NCI-H2196 (cell line): ENCODE measurements at regions not wholly inside any gene's neighbourhood (a gene's known extent, or its start where the extent isn't known, plus 50 kb on each side); places are given as distances from the start of the nearest gene placed in this dataset.
A peak's percentile ranks its signal among the peaks of the same experiment; 100 is the strongest.
"Not testable (repeated sequence)": the region's sequence is repeated elsewhere in the genome, so short reads cannot be mapped to it uniquely, and the experiment has no call there.

Experiments
- DNase-seq: peaks from one replicate; lab custom pipeline; 2025; ENCODE audit not compliant: unreplicated experiment; lab: John Stamatoyannopoulos, UW

- DNase-seq: no peak
Measured at GRCh38 chr12:131386781-131387180, 324.1 kb upstream of the SFSWAP start.

- DNase-seq: no peak
Measured at GRCh38 chr12:131387281-131388163, 323.4 kb upstream of the SFSWAP start.

GRCh38 chr12:131388164-131389053, 322.5 kb upstream of the SFSWAP start:
- DNase-seq: not testable (repeated sequence)

DNA sequence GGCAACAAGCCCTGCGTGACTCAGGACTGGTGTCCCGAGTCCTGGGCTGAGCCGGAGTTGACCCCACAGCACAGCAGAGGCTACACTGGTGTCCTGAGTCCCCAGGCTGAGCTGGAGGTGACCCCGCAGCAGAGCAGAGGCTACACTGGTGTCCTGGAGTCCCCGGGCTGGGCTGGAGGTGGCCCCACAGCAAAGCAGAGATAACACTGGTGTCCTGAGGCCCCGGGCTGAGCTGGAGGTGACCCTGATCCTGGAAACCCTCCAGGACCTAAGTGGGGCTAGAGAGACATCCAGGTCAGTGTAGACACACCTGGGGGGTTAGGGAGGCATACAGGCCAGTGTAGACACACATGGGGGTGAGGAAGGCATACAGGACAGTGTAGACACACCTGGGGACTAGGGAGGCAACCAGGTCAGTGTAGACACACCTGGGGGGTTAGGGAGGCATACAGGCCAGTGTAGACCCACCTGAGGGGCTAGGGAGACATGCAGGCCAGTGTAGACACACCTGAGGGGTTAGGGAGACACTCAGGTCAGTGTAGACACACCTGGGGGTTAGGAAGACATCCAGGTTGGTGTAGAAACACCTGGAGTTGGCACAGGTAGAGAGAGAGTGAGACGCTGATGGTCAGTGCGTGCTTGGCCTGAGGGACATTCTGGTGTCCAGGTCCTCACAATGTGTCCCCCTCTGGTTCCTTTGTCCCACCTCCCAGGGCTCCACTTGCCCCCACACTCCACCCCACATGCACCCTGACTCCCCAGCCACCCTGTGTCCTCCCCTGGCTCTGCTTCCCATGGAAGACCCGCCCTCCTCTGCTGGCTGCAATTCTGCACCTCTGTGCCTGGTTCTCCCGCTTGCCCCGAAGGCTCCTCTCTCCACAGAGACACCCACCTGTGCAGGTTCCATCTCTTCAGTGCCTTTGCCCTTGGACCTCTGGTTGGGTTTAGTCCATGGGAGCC, 321.6 kb upstream of the SFSWAP start:
- no peak for DNase-seq

DNA sequence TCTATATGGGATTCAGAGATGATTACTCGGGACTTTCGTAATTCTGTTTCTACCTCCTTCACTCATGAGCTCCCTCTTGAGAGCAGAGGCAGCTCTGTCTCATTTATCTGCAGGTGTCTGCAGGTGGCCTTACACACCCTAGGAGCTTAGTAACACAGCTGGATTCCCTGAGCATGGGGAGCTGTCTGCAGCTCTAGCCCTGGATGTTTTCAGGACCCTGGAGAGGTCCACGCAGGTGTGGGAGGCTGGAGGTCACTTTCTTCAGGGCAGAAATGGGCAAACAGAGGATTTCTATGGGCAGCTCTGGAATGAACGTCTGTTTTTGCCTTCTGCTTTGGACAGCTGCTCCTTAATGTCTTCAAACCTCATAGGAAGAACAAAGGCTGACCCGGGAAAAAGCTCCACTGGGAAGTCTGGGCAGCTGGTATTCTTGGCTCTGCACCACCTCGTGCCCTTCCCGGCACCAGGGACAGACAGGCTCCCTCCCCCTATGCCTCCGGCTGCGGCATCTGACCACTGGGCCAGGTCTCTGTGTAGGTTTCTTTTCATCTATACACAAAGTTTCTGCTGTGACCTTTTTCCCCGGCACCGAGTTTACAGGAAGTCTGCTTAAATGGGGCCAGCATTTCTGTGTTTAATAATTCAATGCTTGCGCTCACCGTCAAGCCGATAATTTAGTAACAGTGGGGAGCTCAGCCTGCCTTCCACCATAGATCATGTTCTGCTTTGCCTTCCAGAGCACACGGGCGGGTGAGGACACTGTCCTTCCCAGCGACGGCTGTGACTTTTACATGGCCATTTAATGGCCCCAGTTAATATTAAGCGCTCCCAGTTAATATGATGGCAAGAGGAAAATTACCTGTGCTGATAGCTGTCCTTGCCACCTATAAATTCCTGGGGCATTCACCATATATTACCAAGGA, 320.2 kb upstream of the SFSWAP start:
- peak; percentile 51 for DNase-seq

GRCh38 chr12:131391399-131391798, 319.5 kb upstream of the SFSWAP start:
- no peak for DNase-seq

GRCh38 chr12:131394752-131395151, 316.1 kb upstream of the SFSWAP start:
- DNase-seq: not testable (repeated sequence)

GRCh38 chr12:131395209-131395684, 315.6 kb upstream of the SFSWAP start:
- DNase-seq: not testable (repeated sequence)

DNA sequence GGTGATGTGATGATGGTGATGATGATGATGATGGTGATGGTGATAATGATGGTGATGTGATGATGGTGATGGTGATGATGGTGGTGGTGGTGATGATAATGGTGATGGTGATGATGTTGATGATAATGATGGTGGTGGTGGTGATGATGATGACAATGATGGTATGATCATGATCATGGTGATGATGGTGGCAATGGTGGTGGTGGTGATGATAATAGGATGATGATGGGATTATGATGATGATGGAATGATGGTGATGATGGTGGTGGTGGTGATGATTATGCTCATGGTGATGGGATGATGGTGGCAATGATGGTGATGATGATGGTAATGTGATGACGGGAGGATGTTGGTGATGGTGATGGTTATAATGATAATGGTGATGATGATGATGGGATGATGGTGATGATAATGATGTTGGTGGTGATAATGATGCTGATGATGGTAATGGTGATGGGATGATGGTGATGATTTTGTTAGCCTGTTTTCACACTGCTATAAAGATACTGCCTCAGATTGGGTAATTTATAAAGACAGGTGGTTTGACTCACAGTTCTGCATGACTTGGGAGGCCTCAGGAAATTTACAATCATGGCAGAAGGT, 314.8 kb upstream of the SFSWAP start:
- DNase-seq: no peak

GRCh38 chr12:131397493-131398181, 313.3 kb upstream of the SFSWAP start:
- no peak for DNase-seq

GRCh38 chr12:131399000-131399399, 311.9 kb upstream of the SFSWAP start:
- DNase-seq: no peak

DNA sequence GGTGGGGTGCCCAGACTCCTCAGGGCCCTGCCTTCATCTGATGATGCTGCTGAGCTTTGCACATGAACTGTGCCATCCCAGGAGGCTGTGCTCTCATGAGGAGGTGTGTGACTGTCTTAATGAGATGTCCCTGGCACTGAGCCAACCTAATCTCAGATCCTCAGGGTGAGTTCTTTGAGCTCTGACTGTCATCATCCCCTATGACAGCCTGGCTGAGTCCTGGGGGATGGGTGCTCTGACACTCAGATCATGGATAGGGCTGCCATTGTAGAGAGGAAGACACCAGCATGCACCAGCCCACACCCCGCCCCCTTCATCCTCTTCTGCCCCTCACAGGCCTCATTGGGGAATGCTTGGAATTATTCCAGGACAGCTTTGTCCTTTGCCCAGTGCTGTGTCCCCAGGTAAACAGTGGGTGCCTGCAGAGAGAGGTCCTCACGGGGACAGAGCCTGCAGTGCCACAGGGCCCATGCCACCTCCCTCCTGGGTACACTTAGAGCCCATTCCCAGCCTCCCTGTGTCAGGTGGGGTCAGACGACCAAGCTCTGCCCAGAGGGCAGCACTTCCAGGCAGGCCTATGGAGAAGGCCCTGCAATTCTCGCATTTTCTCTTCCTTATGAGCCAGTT, 310.1 kb upstream of the SFSWAP start:
- not testable (repeated sequence) for DNase-seq

DNA sequence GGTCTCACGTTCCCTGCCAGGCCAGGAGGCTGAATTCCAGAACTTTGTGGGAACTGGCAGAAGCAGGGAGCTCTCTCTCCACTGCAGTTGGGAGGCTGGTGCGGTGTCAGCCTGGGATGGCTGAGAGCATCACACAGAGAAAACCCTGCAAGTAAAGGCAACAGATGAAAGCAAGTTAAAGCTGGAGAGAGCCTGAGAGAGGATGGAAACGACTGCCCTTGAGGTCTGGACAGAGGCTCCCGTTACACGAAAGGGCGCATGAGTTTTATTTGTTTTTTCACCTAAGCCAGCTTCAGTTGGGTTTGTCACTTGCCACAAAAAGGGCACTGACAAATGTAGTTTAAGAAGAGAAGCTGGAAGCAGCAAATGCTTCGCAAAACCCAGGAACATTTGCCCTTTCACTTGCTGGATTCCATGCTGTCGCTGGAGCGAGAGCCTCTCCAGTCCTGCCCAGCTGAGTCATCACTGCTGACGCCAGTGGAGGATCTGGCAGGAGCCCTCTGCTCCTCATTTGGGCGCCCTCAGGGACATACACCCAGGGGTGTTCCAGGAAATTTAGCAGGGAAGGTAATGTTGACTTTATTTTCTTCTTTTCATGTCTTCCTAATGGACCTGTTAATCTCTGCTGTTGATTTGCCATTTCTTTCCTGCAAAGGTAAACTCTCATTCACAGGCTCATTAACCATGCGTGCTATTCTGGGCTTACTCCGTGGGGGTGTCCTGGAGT, 308.8 kb upstream of the SFSWAP start:
- peak; percentile 27 for DNase-seq

GRCh38 chr12:131402781-131403396, 308.0 kb upstream of the SFSWAP start:
- no peak for DNase-seq

GRCh38 chr12:131403676-131404075, 307.2 kb upstream of the SFSWAP start:
- no peak for DNase-seq

DNA sequence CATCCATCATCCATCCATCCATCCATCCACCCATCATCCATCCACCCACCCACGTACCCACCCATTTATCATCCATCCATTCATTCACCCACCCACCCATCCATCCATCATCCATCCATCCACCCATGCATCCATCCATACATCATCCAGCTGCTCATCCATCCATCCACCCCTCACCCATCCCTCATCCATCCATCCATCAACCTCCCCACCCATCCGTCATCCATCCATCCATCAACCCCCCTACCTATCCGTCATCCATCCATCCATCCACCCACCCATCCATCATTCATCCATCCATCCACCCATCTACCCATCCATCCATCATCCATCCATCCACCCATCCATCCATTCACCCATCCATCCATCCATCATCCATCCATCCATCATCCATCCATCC, 306.2 kb upstream of the SFSWAP start:
- no peak for DNase-seq
